ELF-1 (cell line): ENCODE measurements at regions not wholly inside any gene's neighbourhood (a gene's known extent, or its start where the extent isn't known, plus 50 kb on each side); places are given as distances from the start of the nearest gene placed in this dataset.

Experiments
- DNase-seq: peaks from one replicate; pipeline ENCODE4 v3.0.0-alpha.2; 2016; ENCODE audit warnings: low read depth, low spot score

- DNase-seq = no peak
These were observed 70.9 kb upstream of the POU3F1 start for GRCh38 chr1:38117444-38117887.

- no peak for DNase-seq
These were observed 69.1 kb upstream of the POU3F1 start for GRCh38 chr1:38115682-38116202.

- DNase-seq = no peak
These were observed 68.6 kb upstream of the POU3F1 start for GRCh38 chr1:38115226-38115625.

- DNase-seq = no peak
These were observed 67.8 kb upstream of the POU3F1 start for GRCh38 chr1:38114241-38115026.

GRCh38 chr1:38113159-38113666, 66.6 kb upstream of the POU3F1 start:
- DNase-seq = peak; percentile 32

- no peak for DNase-seq
These were observed 65.0 kb upstream of the POU3F1 start for GRCh38 chr1:38111589-38111988.

GRCh38 chr1:38105267-38105666, 58.7 kb upstream of the POU3F1 start:
- no peak for DNase-seq

- DNase-seq = no peak
These were observed 56.0 kb upstream of the POU3F1 start for GRCh38 chr1:38102636-38103035.

- DNase-seq = no peak
These were observed 54.6 kb upstream of the POU3F1 start for GRCh38 chr1:38101037-38101785.

GRCh38 chr1:38098101-38098847, 51.7 kb upstream of the POU3F1 start:
- DNase-seq = no peak

- DNase-seq = no peak
These were observed 50.8 kb upstream of the POU3F1 start for GRCh38 chr1:38097284-38097898.
